Uterus (tissue), 3 donors: ENCODE measurements at regions not wholly inside any gene's neighbourhood (a gene's known extent, or its start where the extent isn't known, plus 50 kb on each side); places are given as distances from the start of the nearest gene placed in this dataset.

ENCODE experiments used
- DNase-seq, 2 donors: peaks; one replicate each; pipeline ENCODE4 v3.0.0-alpha.2; 2019 to 2020
- H3K27ac ChIP-seq, 2 donors: fragments of 200-600 bp; sonication (generic); 1 replicate in 1 of 2; 2 replicates in 1 of 2; pipeline ENCODE4 v1.5.1; 2016 to 2018
- H3K27me3 ChIP-seq, 2 donors: fragments of 200-600 bp; sonication (generic); one replicate each; pipeline ENCODE4 v1.5.1; 2018 to 2019; ENCODE audit warnings: control low read depth in 1 of 2
- H3K36me3 ChIP-seq, 2 donors: fragments of 200-600 bp; sonication (generic); one replicate each; pipeline ENCODE4 v1.5.1; 2019; ENCODE audit warnings: control low read depth in 1 of 2
- H3K4me1 ChIP-seq, 2 donors: fragments of 200-600 bp; sonication (generic); one replicate each; pipeline ENCODE4 v1.5.1; 2018 to 2019; ENCODE audit warnings: control low read depth in 1 of 2
- H3K4me3 ChIP-seq, 2 donors: fragments of 200-600 bp; sonication (generic); 1 replicate in 1 of 2; 2 replicates in 1 of 2; pipeline ENCODE4 v1.5.1; 2018 to 2019; ENCODE audit warnings: mild to moderate bottlenecking in 1 of 2
- H3K9me3 ChIP-seq, 2 donors: fragments of 200-600 bp; sonication (generic); one replicate each; pipeline ENCODE4 v1.5.1; 2019; ENCODE audit warnings: control low read depth in 1 of 2
- POLR2A ChIP-seq, 2 donors: fragments of 450-650 bp; IDR thresholded peaks; one replicate each; pipeline ENCODE4 v1.6.1; 2016; ENCODE audit warnings: antibody characterized with exemption in 2 of 2, mild to moderate bottlenecking in 1 of 2, moderate library complexity in 1 of 2
- intact Hi-C: fragments of 100-400 bp; cut with DNase I; formaldehyde crosslinking; loops from one replicate; pipeline ENCODE4 v1.15.1; 2023; ENCODE audit warnings: low total_unique reads
- TF ChIP-seq, protein P1 (sequence below), 4 experiments: fragments of 200-600 bp in 2 of 4; fragments of 450-650 bp in 2 of 4; sonication (generic) in 2 of 4; IDR thresholded peaks; one replicate each; pipeline ENCODE4 v1.5.1; 2016 to 2019; ENCODE audit warnings: antibody characterized with exemption in 4 of 4, mild to moderate bottlenecking in 2 of 4, moderate library complexity in 1 of 4
- donor health status: DM: yes; HTN: yes; CAD: no.

DNA sequence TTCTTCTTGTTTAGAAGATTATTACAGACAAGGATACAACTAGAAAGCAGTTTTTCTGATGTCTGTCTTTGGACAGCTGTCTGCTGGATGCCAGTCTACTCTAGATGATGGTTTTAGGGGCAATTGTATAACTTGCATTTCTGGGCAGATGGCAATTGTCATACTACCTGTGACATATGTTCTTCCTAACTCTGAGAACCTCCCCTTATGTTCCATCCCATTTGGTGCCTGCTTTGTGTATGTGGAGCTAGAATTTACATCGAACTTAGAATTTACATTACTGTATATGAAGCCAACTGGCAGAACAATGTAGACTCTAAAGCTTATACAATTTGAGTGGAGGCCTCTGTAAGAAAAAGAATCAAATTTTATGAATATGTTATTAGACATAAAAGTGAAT is 430.2 kb upstream of the SEL1L start:
- no peak overlapping the region for H3K4me3 ChIP-seq
- intact Hi-C loops: no loop called here
- no peaks in the 10 kb centered on the region for H3K36me3 ChIP-seq
- DNase-seq: no peak
- no peak for TF ChIP-seq POLR2A (IDR thresholded peaks at IDR 0.05)
- TF ChIP-seq, protein P1, sequence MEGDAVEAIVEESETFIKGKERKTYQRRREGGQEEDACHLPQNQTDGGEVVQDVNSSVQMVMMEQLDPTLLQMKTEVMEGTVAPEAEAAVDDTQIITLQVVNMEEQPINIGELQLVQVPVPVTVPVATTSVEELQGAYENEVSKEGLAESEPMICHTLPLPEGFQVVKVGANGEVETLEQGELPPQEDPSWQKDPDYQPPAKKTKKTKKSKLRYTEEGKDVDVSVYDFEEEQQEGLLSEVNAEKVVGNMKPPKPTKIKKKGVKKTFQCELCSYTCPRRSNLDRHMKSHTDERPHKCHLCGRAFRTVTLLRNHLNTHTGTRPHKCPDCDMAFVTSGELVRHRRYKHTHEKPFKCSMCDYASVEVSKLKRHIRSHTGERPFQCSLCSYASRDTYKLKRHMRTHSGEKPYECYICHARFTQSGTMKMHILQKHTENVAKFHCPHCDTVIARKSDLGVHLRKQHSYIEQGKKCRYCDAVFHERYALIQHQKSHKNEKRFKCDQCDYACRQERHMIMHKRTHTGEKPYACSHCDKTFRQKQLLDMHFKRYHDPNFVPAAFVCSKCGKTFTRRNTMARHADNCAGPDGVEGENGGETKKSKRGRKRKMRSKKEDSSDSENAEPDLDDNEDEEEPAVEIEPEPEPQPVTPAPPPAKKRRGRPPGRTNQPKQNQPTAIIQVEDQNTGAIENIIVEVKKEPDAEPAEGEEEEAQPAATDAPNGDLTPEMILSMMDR (IDR thresholded peaks at IDR 0.05): no peak
- H3K27me3 ChIP-seq: no peaks in the 10 kb centered on the region
- H3K4me1 ChIP-seq: no peaks in the 10 kb centered on the region
- H3K27ac ChIP-seq: no peak overlapping the region
- H3K9me3 ChIP-seq: no peaks in the 10 kb centered on the region

DNA sequence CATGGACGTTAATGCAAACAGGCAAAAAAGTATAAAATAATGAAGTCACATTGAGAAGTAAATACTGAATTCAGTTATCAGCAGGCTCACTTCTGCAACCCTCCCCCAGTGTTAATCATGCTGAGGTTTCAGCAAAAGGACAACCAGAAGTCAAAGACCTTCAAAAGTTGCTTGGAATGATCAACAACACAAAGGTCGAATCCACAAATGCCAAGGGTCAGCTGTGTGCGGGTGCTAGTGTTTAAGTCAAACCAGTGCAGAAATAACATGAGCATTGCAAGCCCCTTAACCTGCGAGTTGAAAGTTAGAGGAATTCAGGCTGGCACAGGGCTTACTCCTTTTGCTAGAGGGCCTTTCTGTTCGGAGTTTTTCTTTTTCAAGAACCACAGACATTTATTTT is 436.7 kb upstream of the SEL1L start:
- no peak overlapping the region for H3K4me3 ChIP-seq
- no peak for DNase-seq
- H3K4me1 ChIP-seq: no peaks in the 10 kb centered on the region
- no peaks in the 10 kb centered on the region for H3K36me3 ChIP-seq
- no peak overlapping the region for H3K27ac ChIP-seq
- H3K27me3 ChIP-seq: no peaks in the 10 kb centered on the region
- H3K9me3 ChIP-seq: no peaks in the 10 kb centered on the region
- TF ChIP-seq POLR2A (IDR thresholded peaks at IDR 0.05): no peak
- TF ChIP-seq, protein P1 (IDR thresholded peaks at IDR 0.05): no peak
- intact Hi-C loops: no loop called here

DNA sequence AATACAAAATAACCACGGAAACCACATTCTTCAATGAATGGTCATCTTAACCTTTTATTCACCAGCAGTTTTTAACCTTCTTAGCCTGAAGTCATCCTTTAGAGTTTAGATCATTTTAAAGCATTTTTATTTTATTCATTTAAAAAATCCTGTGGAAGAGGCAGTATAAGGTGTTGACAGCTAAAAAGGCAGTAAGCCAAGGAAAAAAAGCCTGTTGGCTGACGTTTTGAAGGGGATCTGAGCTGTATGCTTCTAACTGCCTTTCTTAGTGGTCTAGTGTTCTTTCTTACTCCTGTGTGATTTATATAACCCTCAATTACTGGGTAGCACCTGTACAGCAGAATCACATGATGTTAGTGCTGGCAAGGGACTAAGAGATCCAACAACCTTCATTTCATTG is 438.3 kb upstream of the SEL1L start:
- DNase-seq: no peak
- Histone ChIP-seq H3K27me3 (no peaks in the 10 kb centered on the region), H3K27ac (no peak overlapping the region), H3K9me3 (no peaks in the 10 kb centered on the region), H3K4me3 (no peak overlapping the region), H3K36me3 (no peaks in the 10 kb centered on the region), H3K4me1 (no peaks in the 10 kb centered on the region)
- intact Hi-C loops: no loop called here
- no peak for TF ChIP-seq POLR2A (IDR thresholded peaks at IDR 0.05)
- TF ChIP-seq, protein P1 (IDR thresholded peaks at IDR 0.05): no peak

DNA sequence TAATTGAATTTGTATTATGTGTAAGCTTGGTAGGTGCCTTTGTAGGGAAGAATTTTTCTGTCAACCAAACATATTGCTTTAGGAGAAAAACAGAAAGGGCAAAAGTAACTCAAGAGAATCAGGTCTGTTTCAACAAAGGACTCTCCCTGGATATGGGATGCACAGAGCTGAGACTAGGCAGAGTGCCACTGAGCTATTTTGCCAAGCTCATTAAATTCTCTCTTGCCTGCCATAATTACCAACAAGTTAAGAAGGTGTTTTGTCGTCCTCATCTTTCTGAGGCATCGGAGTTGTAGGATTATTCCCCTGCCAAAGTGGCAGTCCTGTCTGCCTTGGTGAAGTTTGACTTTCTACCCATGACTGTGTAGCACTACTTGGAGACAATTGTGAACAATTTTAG is 438.9 kb upstream of the SEL1L start:
- DNase-seq: no peak
- H3K27me3 ChIP-seq: no peaks in the 10 kb centered on the region
- no peak overlapping the region for H3K27ac ChIP-seq
- TF ChIP-seq POLR2A (IDR thresholded peaks at IDR 0.05): no peak
- TF ChIP-seq, protein P1 (IDR thresholded peaks at IDR 0.05): no peak
- H3K36me3 ChIP-seq: no peaks in the 10 kb centered on the region
- no peaks in the 10 kb centered on the region for H3K4me1 ChIP-seq
- no peak overlapping the region for H3K4me3 ChIP-seq
- intact Hi-C loops: no loop called here
- H3K9me3 ChIP-seq: no peaks in the 10 kb centered on the region

DNA sequence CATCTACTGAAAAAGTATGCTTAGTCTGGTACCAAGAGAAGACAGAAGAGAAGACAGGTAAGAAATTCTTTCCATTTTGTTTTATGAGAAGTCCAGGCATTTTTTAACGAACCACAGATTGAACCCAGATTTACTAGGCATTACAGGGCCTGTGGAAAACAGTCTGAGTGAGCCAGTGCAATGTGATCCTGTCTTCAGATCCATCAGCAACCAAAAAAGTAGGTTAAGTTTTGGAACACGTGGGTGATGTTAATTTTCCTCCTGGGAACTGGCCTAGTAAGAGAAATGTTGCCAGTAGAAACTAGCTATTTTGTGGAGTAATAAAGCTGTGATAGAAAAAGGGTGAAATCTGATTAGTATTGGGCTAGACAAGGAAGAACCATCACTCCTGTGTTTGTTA is 440.9 kb upstream of the SEL1L start:
- DNase-seq: no peak
- no peaks in the 10 kb centered on the region for H3K9me3 ChIP-seq
- H3K27ac ChIP-seq: no peak overlapping the region
- H3K36me3 ChIP-seq: no peaks in the 10 kb centered on the region
- no peaks in the 10 kb centered on the region for H3K4me1 ChIP-seq
- intact Hi-C loops: no loop called here
- TF ChIP-seq POLR2A (IDR thresholded peaks at IDR 0.05): no peak
- TF ChIP-seq, protein P1 (IDR thresholded peaks at IDR 0.05): no peak
- H3K4me3 ChIP-seq: no peak overlapping the region
- no peaks in the 10 kb centered on the region for H3K27me3 ChIP-seq
